ENCODE measurements at regions not wholly inside any gene's neighbourhood (a gene's known extent, or its start where the extent isn't known, plus 50 kb on each side); places are given as distances from the start of the nearest gene placed in this dataset.

GRCh38 chr6:168154263-168154917, 75.4 kb upstream of the FRMD1 start:
- H3K27me3 ChIP-seq (ENCODE audit: control insufficient read depth, insufficient read depth, low read length), result no peaks in the 10 kb centered on the region
- no peak overlapping the region for H3K27ac ChIP-seq (ENCODE audit: low read depth, low read length)
- peaks cover 11% of the 10 kb centered on the region for H3K9me3 ChIP-seq (ENCODE audit: control insufficient read depth, insufficient read depth, low read length)
- DNase-seq (ENCODE audit: low read depth, low spot score), result no peak
- CTCF ChIA-PET, result no interaction called here
- no peak overlapping the region for H3K4me3 ChIP-seq (ENCODE audit: low read depth, low read length)
- TF ChIP-seq CTCF (IDR thresholded peaks at IDR 0.05; ENCODE audit: low read depth, low read length), result no peak
- POLR2A ChIA-PET, result no interaction called here

GRCh38 chr6:168153553-168153952, 74.5 kb upstream of the FRMD1 start:
- peaks cover 11% of the 10 kb centered on the region for H3K9me3 ChIP-seq (ENCODE audit: control insufficient read depth, insufficient read depth, low read length)
- H3K27ac ChIP-seq (ENCODE audit: low read depth, low read length), result no peak overlapping the region
- POLR2A ChIA-PET, result no interaction called here
- CTCF ChIA-PET, result no interaction called here
- DNase-seq (ENCODE audit: low read depth, low spot score), result no peak
- TF ChIP-seq CTCF (IDR thresholded peaks at IDR 0.05; ENCODE audit: low read depth, low read length), result no peak
- no peaks in the 10 kb centered on the region for H3K27me3 ChIP-seq (ENCODE audit: control insufficient read depth, insufficient read depth, low read length)
- no peak overlapping the region for H3K4me3 ChIP-seq (ENCODE audit: low read depth, low read length)

GRCh38 chr6:168152980-168153379, 74.0 kb upstream of the FRMD1 start:
- no peak overlapping the region for H3K4me3 ChIP-seq (ENCODE audit: low read depth, low read length)
- H3K9me3 ChIP-seq (ENCODE audit: control insufficient read depth, insufficient read depth, low read length), result peaks cover 11% of the 10 kb centered on the region
- no peaks in the 10 kb centered on the region for H3K27me3 ChIP-seq (ENCODE audit: control insufficient read depth, insufficient read depth, low read length)
- no peak overlapping the region for H3K27ac ChIP-seq (ENCODE audit: low read depth, low read length)
- CTCF ChIA-PET, result no interaction called here
- POLR2A ChIA-PET, result no interaction called here
- no peak for TF ChIP-seq CTCF (IDR thresholded peaks at IDR 0.05; ENCODE audit: low read depth, low read length)
- DNase-seq (ENCODE audit: low read depth, low spot score), result no peak

DNA sequence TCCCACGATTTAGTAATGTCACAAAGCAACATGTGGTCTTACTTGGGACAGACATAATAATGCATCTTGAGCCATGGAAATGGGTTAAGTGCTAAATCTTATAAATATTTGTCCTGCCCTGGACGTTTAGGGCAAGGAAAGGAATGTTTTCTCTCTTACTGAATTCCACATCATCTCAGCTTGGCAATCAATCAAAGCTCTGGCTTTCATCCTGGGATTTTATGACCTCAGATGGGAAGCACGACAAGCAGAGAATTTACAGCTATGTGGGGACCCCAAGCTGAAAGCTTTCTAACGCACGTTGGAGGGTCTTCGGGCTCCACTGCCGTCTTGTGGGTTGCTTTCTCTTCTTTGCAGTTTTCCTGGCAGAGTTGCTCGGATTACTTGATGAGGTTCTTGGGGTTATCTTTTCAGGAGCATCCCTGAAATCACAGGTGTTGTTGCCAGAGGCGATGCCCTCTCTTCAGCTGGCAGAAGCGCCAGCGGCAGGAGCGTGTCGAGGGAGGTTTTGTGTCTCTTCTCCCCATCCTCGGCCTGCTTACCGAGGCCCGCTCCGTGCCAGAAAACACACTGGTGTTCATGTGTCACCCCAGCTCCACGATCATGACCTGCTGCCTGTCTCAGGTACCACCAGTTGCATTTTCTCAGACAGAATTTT, 73.4 kb upstream of the FRMD1 start:
- POLR2A ChIA-PET, result no interaction called here
- CTCF ChIA-PET, result no interaction called here
- H3K4me3 ChIP-seq (ENCODE audit: low read depth, low read length), result no peak overlapping the region
- TF ChIP-seq CTCF (IDR thresholded peaks at IDR 0.05; ENCODE audit: low read depth, low read length), result no peak
- peaks cover 11% of the 10 kb centered on the region for H3K9me3 ChIP-seq (ENCODE audit: control insufficient read depth, insufficient read depth, low read length)
- H3K27me3 ChIP-seq (ENCODE audit: control insufficient read depth, insufficient read depth, low read length), result no peaks in the 10 kb centered on the region
- H3K27ac ChIP-seq (ENCODE audit: low read depth, low read length), result no peak overlapping the region
- no peak for DNase-seq (ENCODE audit: low read depth, low spot score)

GRCh38 chr6:168150551-168151320, 71.7 kb upstream of the FRMD1 start:
- Histone ChIP-seq H3K27me3 (ENCODE audit: control insufficient read depth, insufficient read depth, low read length) (no peaks in the 10 kb centered on the region), H3K9me3 (ENCODE audit: control insufficient read depth, insufficient read depth, low read length) (peaks cover 9% of the 10 kb centered on the region), H3K4me3 (ENCODE audit: low read depth, low read length) (no peak overlapping the region), H3K27ac (ENCODE audit: low read depth, low read length) (no peak overlapping the region)
- ChIA-PET POLR2A (no interaction called here), CTCF (no interaction called here)
- no peak for DNase-seq (ENCODE audit: low read depth, low spot score)
- TF ChIP-seq CTCF (IDR thresholded peaks at IDR 0.05; ENCODE audit: low read depth, low read length), result no peak
